GM19025 (cell line): ENCODE measurements at regions not wholly inside any gene's neighbourhood (a gene's known extent, or its start where the extent isn't known, plus 50 kb on each side); places are given as distances from the start of the nearest gene placed in this dataset.
A peak's percentile ranks its signal among the peaks of the same experiment; 100 is the strongest.
"Not testable (repeated sequence)": the region's sequence is repeated elsewhere in the genome, so short reads cannot be mapped to it uniquely, and the experiment has no call there.

ENCODE experiments used
- ATAC-seq: cut with Tn5 transposase; IDR thresholded peaks from one replicate; pipeline ENCODE4 v1.9.1; 2021; ENCODE audit warnings: mild to moderate bottlenecking, low read depth, moderate library complexity; ENCODE audit not compliant: unreplicated experiment

DNA sequence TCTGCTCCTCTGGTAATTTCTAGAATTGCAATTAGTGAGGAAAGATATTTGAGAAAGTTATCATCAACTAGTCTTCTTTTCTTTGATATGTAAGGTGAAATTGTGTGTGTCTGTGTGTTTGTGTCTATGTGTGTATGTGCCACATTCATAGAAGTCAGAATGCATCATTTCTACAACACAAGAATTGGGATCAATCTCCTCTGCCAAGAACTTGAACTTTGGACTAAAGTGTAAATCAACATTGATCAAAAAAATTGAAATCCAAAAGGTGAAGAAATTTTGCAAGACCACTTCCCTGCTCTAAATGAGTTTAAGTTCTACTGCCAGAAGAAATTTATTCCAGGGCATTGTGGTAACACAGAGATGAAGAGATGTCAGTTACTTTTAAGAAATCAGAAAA is 1072.8 kb downstream of the GRM8 start:
- ATAC-seq, result no peak

DNA sequence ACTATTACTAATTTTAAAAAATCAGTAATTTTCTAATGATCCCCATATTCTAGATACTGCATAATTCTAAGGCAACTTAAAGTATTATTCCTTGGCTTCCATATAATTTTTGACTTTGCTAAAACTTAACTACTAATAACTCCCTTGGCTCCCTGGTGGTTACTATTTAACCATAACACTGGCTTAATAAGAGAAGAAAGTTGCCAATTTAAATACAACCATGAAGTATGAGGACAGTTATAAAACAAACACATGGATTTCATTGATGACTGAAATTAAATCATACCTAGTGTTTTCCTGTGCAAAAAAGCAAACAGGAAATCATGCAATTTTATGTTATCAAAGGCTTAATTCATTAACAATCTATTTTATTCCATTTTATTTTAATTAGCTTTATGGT is 1073.9 kb downstream of the GRM8 start:
- no peak for ATAC-seq

DNA sequence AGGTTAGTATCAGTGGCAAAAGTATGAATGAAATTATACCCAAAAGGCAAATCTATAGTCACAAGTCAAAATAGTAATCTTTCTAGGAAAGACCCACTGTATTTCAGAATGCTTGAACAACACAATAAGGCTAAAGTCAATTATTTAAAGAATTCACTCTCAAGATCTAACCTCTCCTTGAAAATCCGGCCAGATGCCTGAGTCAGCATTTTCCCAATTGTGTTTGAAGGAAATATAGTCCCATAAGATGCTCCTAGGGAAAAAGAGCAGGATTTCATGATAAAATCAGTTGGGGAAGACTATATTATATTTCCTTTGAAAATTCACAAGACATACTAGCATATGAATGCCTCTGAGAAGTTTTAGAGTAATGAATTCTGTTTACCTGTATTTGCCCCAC is 1075.0 kb downstream of the GRM8 start:
- no peak for ATAC-seq

DNA sequence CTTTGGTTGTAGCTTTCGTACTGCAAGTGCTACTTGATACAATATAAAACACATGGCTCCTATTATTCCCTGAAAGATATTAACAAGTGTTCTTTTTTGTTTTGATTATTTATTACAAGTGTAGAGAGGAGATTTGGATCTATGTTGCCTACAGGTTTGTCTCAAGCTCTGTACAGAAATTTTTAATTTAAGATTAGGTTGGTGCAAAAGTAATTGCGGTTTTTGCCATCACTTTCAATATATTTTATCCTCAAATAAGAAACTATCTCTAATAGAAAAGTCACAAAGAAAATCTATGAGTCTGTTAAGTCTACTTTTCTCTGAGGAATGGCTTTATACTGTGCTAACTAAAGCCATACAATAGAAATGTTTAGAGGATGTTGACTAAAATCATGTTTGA is 1086.1 kb downstream of the GRM8 start:
- ATAC-seq, result no peak

DNA sequence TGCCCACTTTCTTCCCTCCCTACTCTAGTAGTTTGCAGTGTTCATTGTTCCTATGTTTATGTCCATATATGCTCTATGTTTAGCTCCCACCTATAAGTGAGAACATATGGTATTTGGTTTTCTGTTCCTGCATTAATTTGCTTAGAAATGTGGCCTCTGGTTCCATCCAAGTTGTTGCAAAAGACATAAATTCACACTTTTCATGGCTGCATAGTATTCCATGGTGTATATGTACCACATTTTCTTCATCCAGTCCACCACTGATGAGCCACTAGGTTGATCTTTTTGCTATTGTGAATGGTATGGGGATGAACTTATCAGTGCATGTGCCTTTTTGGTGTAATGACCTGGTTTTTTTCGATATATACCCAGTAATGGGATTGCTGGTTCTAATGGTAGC is 1089.1 kb downstream of the GRM8 start:
- no peak for ATAC-seq

DNA sequence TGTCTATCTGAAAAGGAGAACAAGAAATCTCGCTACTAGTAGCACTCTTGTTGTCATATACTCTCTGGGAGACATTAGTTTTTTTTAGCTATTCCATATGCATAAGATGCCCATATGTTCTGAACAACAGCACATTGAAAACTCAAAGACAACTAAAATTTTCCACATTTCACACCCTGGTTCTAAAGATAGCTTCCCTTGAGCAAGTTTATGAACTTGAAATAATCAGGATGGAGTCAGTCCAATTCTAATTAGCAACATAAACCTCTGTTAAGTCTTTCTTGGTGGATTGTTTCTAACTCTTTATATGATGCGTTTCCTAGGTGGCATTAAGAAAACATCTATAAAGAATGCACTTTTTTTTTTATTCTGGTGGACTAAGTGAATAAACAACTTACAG is 1095.3 kb downstream of the GRM8 start:
- ATAC-seq, result no peak

DNA sequence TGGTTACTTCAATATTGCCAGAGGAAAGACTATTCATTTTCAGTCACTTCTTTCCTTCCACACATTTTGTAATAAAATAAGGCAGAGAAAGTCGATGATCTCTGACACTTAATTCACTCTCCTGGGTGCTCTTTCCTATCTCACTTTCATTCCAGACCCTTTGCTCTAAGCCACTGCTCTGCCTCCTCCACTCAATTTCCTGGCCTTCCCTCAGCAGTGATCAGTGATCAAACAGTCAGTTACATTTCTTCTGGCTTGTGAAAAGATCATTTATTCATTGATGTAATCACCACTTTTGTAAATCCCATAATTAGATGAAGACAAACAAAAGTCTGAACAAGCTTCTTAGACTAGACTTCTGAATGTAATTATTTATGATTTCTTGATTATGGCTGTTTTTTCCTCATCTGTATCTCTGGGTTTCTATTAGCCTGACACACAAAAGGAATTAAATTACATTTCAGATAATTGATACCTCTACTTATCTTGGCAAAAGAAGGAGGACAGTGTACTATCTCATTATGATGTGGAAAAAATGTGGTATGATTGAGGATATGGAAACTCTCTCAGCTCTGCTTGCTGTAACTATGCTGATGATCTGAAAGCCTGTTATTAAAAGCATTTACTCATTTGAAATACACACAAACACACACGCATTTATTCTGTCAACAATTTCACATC is 1102.3 kb downstream of the GRM8 start:
- ATAC-seq, result no peak

DNA sequence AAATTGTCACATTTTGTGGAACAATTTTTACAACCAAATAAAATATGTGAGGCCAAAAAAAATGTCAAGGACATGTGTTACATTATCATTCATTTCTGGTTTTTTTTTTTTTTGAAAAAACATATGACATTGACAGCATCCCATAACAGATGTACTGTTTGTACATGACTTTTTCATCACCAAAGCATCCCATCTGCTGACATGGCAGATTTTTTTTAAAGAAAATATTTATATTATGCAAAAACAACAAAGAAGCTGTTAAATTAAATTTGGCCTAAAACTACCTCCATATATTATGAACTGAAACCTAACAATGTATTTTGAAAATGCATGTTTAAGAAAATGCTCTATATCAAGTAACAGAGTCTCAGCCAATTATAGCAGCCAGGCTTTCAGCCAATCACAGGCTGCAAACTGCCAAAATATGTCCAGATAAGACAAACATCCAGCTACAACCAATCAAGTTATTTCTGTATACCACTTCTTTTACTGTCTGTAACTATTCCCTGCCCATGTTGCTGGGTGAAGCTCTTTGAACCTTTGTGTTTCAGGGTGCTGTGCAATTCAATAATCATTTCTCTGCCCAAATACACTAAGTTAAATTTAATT is 1111.8 kb downstream of the GRM8 start:
- ATAC-seq, result no peak

DNA sequence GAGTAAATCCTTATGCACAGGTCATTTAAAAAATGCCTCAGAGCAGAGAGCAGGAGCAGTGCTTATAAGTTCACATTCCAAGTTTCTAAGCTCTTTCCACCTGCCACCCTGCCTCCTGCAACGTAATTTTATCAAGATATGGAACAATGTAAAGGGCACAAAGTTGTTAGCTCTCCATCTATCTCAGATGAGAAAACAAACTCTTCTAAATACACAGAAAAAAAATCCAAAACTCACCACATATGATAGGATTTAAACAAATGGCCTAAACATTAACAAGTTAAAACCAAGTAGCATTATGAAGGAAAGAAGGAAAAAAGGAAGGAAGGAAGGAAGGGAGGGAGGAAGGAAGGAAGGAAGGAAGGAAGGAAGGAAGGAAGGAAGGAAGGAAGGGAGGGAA is 1132.8 kb downstream of the GRM8 start:
- no peak for ATAC-seq

DNA sequence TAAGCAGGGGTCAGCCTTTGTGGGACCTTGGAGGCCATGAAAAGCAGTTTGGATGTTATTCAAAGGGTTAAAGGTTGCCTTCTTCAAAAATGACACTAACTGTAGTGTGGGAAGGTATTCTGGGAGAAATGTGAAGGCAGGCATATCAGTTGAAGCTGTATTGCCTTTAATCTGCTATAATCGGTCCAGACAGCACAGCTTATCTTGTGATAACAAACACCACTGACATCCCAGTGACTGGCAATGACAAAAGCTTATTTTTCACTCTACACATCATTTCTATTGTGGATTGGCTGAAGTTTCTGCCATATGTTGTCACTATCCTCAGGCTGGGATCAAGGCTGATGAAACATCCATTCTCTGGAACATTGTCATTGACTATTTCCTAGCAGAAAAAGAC is 1149.2 kb downstream of the GRM8 start:
- ATAC-seq, result no peak

DNA sequence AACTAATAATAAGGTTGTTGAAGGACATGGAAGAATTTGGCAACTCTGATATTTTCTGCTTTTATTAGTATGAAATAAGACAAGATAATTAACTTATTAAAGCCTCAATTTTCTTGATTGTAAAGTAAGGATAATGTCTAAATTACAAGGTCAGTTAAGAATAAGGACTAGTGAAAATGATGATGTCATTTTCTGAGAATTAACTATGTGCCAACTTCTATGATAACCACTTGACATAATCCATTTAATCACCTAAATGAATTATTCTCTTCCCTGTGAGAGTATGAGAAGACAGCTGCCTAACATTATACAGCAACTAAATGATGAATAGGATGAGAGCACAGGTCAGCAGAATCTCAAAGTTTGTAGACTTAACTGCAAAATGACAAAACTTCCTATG is 1153.4 kb upstream of the POT1 start:
- ATAC-seq, result no peak

DNA sequence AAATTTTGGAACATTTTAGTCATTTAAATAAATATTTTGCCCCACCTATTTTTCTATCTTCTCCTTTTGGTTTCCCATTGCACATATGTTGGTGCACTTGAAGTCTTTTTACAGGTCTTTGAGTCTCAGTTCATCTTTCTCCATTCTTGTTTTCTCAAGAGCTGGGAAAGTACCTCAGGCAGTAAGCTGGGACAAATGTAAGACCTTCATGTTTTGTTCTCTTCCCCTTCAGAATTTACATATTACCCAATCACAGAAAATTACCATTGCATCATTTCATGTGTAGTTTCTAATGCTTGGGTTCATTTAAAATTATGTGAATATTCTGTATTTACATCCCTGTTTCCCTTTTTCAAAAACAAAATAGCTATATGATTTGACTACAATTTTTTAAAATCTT is 1150.0 kb upstream of the POT1 start:
- ATAC-seq, result peak; percentile 57

DNA sequence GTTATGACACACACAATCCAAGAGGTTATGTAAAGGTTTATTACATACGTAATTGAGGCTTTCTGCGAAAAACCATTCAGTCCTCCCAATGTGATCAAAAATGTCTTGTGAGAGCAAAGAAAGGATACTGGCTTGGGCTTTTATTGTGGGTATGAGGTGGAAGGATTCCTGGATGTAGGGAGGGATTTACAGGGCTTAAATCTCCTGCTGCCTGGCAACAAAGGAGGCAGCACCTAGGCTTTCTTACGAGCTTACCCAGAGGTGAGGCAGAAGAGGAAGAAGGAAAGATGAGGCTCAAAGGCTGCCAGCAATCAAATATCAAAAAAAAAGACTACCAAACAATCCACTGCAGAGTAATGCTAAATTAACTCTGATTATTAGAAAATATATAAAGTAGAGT is 1149.5 kb upstream of the POT1 start:
- no peak for ATAC-seq

DNA sequence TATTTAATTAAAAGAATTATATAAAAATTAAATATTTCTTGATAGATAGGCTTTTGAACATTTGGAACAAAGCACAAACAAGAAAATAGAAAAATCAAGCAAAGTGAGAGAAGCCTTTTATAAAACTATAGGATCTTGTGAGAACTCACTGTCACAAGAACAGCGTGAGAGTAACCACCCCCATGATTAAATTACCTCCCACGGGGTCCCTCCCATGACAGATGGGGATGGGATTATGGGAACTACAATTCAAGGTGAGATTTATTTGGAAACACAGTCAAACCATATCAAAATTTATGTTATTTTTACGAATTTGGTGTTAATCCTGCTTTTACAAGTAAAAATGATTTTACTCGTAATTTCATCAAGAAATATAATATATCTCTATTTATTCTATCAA is 1136.1 kb upstream of the POT1 start:
- no peak for ATAC-seq

DNA sequence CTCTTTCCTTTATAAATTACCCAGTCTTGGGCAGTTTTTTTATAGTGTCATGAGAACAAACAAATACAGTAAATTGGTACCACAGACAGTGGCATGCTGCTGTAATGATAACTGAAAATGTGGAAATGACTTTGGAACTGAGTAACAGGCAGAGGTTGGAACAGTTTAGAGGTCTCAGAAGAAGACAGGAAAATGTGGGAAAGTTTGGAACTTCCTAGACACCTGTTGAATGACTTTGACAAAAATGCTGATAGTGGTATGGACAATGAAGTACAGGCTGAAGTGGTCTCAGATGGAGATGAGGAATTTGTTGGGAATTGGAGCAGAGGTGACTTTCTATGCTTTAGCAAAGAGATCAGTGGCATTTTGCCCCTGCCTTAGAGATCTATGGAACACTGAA is 1128.4 kb upstream of the POT1 start:
- ATAC-seq, result no peak

DNA sequence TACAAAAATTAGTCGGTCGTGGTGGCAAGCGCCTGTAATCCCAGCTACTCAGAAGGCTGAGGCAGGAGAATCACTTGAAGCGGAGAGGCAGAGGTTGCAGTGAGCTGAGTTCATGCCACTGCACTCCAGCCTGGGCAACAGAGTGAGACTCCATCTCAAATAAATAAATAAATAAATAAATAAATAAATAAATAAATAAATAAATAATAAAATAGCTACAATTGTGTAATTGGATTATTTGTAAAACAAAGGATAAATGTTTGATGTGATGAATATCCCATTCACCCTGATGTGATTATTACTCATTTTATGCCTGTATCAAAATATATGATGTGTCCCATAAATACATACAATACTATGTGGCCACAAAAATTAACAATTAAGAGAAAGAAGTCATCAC is 1127.0 kb upstream of the POT1 start:
- ATAC-seq, result not testable (repeated sequence)

DNA sequence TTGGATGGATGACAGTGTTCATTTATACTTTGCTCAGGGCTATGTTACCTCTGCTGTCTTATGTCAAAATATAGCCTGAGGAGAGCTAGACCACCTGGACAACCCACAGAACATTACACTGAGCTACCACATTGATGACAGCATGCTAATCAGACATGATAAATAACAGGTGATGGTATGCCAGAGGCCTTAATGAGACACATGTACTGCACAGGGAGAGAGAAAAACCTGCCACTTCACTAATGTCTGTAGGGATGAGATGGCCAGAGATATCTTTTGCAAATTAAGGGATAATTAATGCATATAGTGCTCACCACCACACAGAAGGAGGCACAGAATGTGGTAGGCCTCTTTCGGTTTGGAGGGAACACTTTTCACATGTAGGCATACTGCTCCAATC is 1122.6 kb upstream of the POT1 start:
- ATAC-seq, result no peak

DNA sequence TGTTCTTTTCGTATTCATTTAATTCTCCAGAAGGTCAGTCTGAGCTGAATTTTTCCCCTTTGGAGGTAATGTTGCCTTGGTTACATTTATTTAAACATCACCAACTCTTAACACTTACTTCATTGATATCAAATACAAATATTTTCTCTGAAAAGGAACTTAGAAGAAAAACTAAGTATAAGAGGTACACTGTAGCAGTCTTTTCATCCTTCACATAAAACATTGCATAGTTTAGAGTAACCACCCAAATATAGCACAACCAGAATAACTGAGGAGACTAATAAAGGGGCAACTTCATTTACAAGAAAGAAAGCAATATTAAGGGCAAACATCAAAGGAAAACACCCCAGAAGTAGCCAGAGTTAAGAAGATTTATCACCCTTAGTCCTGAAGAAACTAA is 1115.0 kb upstream of the POT1 start:
- ATAC-seq, result no peak

DNA sequence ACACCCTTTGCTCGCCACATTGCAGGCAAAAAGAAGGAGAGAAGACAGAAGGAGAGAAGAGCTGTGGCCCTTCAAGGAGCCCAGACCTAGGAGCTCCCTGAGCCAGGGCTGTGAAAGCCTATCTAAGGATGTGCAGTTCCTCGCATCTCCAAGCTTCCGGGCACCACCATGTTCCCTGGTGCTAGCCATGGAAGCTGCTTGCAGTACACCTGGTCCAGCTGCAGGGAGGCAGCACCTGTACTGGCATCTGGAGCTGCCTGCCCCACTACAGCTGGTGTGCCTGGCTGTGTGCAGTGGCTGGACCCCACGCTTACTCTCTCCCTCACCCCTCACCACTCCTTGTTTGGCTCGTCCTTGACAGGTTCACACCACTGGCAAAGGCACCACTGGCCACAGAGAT is 1111.8 kb upstream of the POT1 start:
- no peak for ATAC-seq

DNA sequence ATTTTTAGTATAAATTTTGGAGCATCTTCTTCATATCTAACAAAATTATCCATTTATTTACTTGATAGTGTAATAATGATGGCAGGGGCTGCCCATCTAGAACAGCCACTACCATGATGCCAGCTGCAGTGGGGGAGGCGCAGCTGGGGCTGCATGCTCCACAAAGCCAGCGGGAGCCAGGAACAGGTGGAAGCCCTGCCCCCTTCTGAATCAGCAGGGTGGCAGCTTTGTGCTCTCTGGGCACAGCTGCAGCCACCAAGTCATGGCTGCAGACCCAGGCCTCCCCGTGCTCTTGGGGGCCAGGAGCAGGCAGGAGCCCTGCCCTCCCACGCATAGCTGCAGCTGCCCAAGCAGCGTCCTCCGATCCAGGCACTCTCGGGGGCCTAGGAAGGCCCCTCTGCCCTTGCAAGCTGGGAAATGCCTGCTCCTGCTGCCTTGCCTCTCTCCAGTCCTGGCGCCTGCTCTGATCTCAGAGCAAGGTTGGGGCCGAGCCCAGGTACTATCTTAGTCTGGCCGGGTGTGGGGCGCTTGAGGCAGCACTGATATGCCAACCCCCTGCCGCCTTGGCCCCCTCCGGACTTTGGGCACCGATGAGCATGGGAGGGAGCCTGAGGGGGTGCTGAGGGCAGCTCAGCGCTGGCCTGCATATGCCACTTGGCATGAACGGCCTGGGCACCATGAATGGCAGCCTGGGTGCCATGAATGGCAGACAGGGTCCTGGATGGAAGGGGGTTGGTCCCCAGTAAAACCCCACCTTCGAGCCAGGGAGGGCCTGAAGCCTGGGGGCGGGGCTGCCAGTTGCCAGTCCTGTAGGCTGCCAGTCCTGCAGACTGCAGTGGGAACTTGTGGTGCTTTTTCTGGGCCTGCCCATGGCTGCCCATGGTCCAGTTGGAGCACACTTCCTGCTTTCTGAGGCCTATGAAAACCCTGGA is 1110.8 kb upstream of the POT1 start:
- no peak for ATAC-seq

DNA sequence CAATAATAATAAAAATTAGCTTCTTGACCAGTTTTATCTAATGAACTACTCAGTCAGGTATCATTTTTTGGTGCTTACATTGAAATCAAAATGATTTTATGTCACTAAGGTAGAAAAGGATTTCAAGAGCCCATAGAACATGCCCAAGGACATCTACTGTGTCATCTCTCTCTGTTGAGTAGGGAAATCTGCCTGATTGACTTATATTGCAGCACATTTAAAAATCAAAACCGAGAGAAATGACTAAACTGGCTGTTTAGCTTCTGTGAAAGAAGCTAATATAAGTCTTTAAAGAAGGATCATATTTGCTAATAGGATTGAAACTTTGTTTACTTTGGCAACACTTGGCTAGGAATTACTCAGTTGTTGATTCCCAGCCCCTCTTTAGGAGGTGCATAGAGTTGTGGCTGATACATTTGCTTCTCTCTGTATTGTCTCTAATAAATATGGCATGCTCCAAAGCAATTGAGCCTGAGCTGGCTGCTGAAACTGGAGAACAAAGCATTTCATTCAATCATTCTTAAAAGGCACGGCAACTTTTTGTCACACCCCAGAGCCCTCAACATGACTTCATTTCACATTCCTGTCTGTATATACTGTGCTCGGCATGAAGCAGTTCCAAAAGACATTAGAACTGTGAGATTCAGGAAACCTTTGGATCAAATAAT is 1096.9 kb upstream of the POT1 start:
- no peak for ATAC-seq
